GM23338 (cell line): ENCODE measurements at regions not wholly inside any gene's neighbourhood (a gene's known extent, or its start where the extent isn't known, plus 50 kb on each side); places are given as distances from the start of the nearest gene placed in this dataset.
A peak's percentile ranks its signal among the peaks of the same experiment; 100 is the strongest.

Experiments
- ATAC-seq: fragments of 200-7000 bp; cut with Tn5 transposase; 3 replicates; pipeline ENCODE4 v1.9.1; 2020
- DNase-seq: peaks from one replicate; pipeline ENCODE4 v3.0.0-alpha.2; 2015; ENCODE audit warnings: low spot score
- H2AFZ ChIP-seq: fragments of 200-600 bp; sonication (generic); 2 replicates; pipeline ENCODE4 v1.8.0; 2016; ENCODE audit warnings: antibody characterized with exemption, mild to moderate bottlenecking, moderate library complexity
- H3F3A ChIP-seq: fragments of 200-600 bp; sonication (generic); replicated peaks from 2 replicates; pipeline ENCODE4 v1.8.0; 2017; ENCODE audit warnings: antibody characterized with exemption, mixed run types, low read depth
- H3K27ac ChIP-seq: fragments of 200-600 bp; sonication (generic); 2 replicates; pipeline ENCODE4 v1.6.1; 2016; ENCODE audit warnings: low read depth
- H3K27me3 ChIP-seq: fragments of 200-600 bp; sonication (generic); 2 replicates; pipeline ENCODE4 v1.8.0; 2016; ENCODE audit warnings: mild to moderate bottlenecking, mixed run types, moderate library complexity; ENCODE audit not compliant: insufficient read depth
- H3K36me3 ChIP-seq: fragments of 200-600 bp; sonication (generic); 2 replicates; pipeline ENCODE4 v1.8.0; 2016; ENCODE audit warnings: mild to moderate bottlenecking; ENCODE audit not compliant: insufficient read depth
- H3K4me1 ChIP-seq: fragments of 200-600 bp; sonication (generic); 2 replicates; pipeline ENCODE4 v1.8.0; 2016; ENCODE audit warnings: mild to moderate bottlenecking, moderate library complexity; ENCODE audit not compliant: insufficient read depth
- H3K4me2 ChIP-seq: fragments of 200-600 bp; sonication (generic); 2 replicates; pipeline ENCODE4 v1.7.1; 2017; ENCODE audit warnings: mixed run types
- H3K4me3 ChIP-seq: fragments of 200-600 bp; sonication (generic); 2 replicates; pipeline ENCODE4 v1.6.1; 2016; ENCODE audit warnings: mixed run types
- H3K79me2 ChIP-seq: fragments of 200-600 bp; sonication (generic); replicated peaks from 2 replicates; pipeline ENCODE4 v1.8.0; 2017; ENCODE audit warnings: mild to moderate bottlenecking; ENCODE audit not compliant: insufficient read depth
- H3K9me2 ChIP-seq: fragments of 200-600 bp; sonication (generic); 2 replicates; pipeline ENCODE4 v1.8.0; 2017; ENCODE audit not compliant: insufficient read depth
- H4K20me1 ChIP-seq: fragments of 200-600 bp; sonication (generic); replicated peaks from 2 replicates; pipeline ENCODE4 v1.8.0; 2017; ENCODE audit warnings: mild to moderate bottlenecking; ENCODE audit not compliant: insufficient read depth
- H3K27ac Mint-ChIP-seq: 2 replicates; pipeline ENCODE4 v1.8.0; 2020; ENCODE audit warnings: inconsistent platforms, mild to moderate bottlenecking, moderate library complexity, mixed read lengths
- H3K27me3 Mint-ChIP-seq: 3 replicates; pipeline ENCODE4 v1.8.0; 2022; ENCODE audit warnings: low read depth, mild to moderate bottlenecking, moderate library complexity, mixed read lengths, inconsistent platforms; ENCODE audit not compliant: insufficient read depth, poor library complexity
- H3K36me3 Mint-ChIP-seq: 3 replicates; pipeline ENCODE4 v1.8.0; 2021; ENCODE audit warnings: low read depth, mild to moderate bottlenecking, inconsistent platforms, moderate library complexity, mixed read lengths
- H3K4me1 Mint-ChIP-seq: 3 replicates; pipeline ENCODE4 v1.8.0; 2020; ENCODE audit warnings: mild to moderate bottlenecking, inconsistent platforms, mixed read lengths
- H3K4me3 Mint-ChIP-seq: 3 replicates; pipeline ENCODE4 v1.8.0; 2021; ENCODE audit warnings: moderate library complexity, mild to moderate bottlenecking, inconsistent platforms, mixed read lengths
- H3K9me3 Mint-ChIP-seq: 3 replicates; pipeline ENCODE4 v1.8.0; 2020; ENCODE audit warnings: moderate library complexity, mild to moderate bottlenecking, inconsistent platforms, mixed read lengths
- CREB1 ChIP-seq: fragments of 250-450 bp; sonication (Bioruptor Pico); IDR thresholded peaks from 2 replicates; pipeline ENCODE4 v1.5.0; 2020; ENCODE audit warnings: low read depth, mild to moderate bottlenecking, moderate library complexity
- CTCF ChIP-seq, 2 experiments: fragments of 200-600 bp in 1 of 2; sonication (generic) in 1 of 2; conservative IDR thresholded peaks; 2 replicates each; pipeline versions ENCODE4 v1.5.1 to v1.6.1; 2016 to 2017; ENCODE audit warnings: antibody characterized with exemption in 2 of 2, low read depth in 2 of 2, mild to moderate bottlenecking in 2 of 2, moderate library complexity in 1 of 2
- EZH2phosphoT487 ChIP-seq: fragments of 200-600 bp; sonication (generic); IDR thresholded peaks from one replicate; pipeline ENCODE4 v1.8.1; 2018; ENCODE audit warnings: antibody characterized with exemption; ENCODE audit not compliant: unreplicated experiment
- POLR2AphosphoS5 ChIP-seq: IDR thresholded peaks from 2 replicates; pipeline ENCODE4 v1.6.1; 2016; ENCODE audit warnings: antibody characterized with exemption, low read depth
- ZNF114 ChIP-seq: fragments of 250-450 bp; sonication (Bioruptor Pico); IDR thresholded peaks from 2 replicates; pipeline ENCODE4 v1.5.0; 2020; ENCODE audit warnings: mild to moderate bottlenecking, moderate library complexity
- TF ChIP-seq, protein P1 (sequence below): IDR thresholded peaks from one replicate; pipeline ENCODE4 v1.6.1; 2018; ENCODE audit warnings: antibody characterized with exemption; ENCODE audit not compliant: unreplicated experiment

DNA sequence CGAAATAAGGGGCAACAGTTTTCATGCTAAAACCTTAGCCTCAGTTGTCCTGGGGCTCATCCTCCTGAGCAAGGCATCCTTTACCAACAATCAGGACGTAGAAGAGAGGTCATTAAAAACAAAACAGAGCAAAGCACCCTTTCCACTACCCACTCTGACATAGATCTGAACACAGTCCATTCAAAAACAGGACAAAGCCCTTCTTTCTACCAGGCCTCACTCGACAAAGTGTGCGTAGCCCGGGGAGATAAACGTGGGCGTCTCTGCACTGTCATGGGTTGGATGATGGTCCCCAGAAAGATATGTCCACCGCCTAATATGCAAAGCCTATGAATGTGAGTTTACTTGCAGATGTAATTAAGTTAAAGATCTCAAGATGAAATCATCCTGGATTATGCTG, 60.6 kb upstream of the TAS2R1 start:
- Mint-ChIP-seq H3K4me3 (no peak overlapping the region), H3K27me3 (peaks cover 5% of the 10 kb centered on the region), H3K4me1 (peaks cover 6% of the 10 kb centered on the region; the same call in 1 of the 3 replicates), H3K9me3 (peaks cover 12% of the 10 kb centered on the region), H3K36me3 (peaks cover 7% of the 10 kb centered on the region; the same call in 2 of the 3 replicates), H3K27ac (peak overlapping the region; percentile 59; the same call in 1 of the 2 replicates)
- Histone ChIP-seq H3K4me1 (no peaks in the 10 kb centered on the region), H3K36me3 (no peaks in the 10 kb centered on the region), H3K9me2 (no peaks in the 10 kb centered on the region; the same call in 1 of the 2 replicates), H3K27me3 (no peaks in the 10 kb centered on the region), H3K4me3 (no peak overlapping the region), H3F3A (no peaks in the 10 kb centered on the region), H3K27ac (no peak overlapping the region), H3K79me2 (no peaks in the 10 kb centered on the region), H3K4me2 (no peak overlapping the region), H4K20me1 (no peaks in the 10 kb centered on the region), H2AFZ (no peak overlapping the region)
- ATAC-seq, result no peak
- TF ChIP-seq, protein P1, sequence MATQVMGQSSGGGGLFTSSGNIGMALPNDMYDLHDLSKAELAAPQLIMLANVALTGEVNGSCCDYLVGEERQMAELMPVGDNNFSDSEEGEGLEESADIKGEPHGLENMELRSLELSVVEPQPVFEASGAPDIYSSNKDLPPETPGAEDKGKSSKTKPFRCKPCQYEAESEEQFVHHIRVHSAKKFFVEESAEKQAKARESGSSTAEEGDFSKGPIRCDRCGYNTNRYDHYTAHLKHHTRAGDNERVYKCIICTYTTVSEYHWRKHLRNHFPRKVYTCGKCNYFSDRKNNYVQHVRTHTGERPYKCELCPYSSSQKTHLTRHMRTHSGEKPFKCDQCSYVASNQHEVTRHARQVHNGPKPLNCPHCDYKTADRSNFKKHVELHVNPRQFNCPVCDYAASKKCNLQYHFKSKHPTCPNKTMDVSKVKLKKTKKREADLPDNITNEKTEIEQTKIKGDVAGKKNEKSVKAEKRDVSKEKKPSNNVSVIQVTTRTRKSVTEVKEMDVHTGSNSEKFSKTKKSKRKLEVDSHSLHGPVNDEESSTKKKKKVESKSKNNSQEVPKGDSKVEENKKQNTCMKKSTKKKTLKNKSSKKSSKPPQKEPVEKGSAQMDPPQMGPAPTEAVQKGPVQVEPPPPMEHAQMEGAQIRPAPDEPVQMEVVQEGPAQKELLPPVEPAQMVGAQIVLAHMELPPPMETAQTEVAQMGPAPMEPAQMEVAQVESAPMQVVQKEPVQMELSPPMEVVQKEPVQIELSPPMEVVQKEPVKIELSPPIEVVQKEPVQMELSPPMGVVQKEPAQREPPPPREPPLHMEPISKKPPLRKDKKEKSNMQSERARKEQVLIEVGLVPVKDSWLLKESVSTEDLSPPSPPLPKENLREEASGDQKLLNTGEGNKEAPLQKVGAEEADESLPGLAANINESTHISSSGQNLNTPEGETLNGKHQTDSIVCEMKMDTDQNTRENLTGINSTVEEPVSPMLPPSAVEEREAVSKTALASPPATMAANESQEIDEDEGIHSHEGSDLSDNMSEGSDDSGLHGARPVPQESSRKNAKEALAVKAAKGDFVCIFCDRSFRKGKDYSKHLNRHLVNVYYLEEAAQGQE, result no peak
- no peak for TF ChIP-seq CTCF (conservative IDR thresholded peaks at IDR 0.05; ENCODE audit: low read depth in 2 of 2)
- no peak for DNase-seq

- peaks cover 7% of the 10 kb centered on the region; the same call in 2 of the 3 replicates for H3K36me3 Mint-ChIP-seq
Measured at GRCh38 chr5:9686216-9686615, 56.1 kb upstream of the TAS2R1 start.

More at GRCh38 chr5:9686216-9686615, 56.1 kb upstream of the TAS2R1 start:
- TF ChIP-seq CREB1 (CRISPR knock-in tag), result no peak
- TF ChIP-seq EZH2phosphoT487, result no peak
- TF ChIP-seq ZNF114 (CRISPR knock-in tag), result no peak
- TF ChIP-seq POLR2AphosphoS5, result no peak
- no peak for TF ChIP-seq CTCF (conservative IDR thresholded peaks at IDR 0.05; ENCODE audit: low read depth in 2 of 2)
- H3K36me3 ChIP-seq, result no peaks in the 10 kb centered on the region
- H3K27ac ChIP-seq, result no peak overlapping the region
- peaks cover 12% of the 10 kb centered on the region for H3K9me3 Mint-ChIP-seq
- DNase-seq (no peak), ATAC-seq (no peak)
- H3K9me2 ChIP-seq, result no peaks in the 10 kb centered on the region
- peaks cover 3% of the 10 kb centered on the region for H3K27me3 Mint-ChIP-seq
- no peak overlapping the region for H3K4me3 ChIP-seq
- no peaks in the 10 kb centered on the region for H3K27me3 ChIP-seq
- H4K20me1 ChIP-seq, result no peaks in the 10 kb centered on the region
- no peak overlapping the region for H3K4me2 ChIP-seq
- H3K4me1 Mint-ChIP-seq, result peaks cover 2% of the 10 kb centered on the region; the same call in 1 of the 3 replicates
- H2AFZ ChIP-seq, result no peak overlapping the region
- no peaks in the 10 kb centered on the region for H3K79me2 ChIP-seq
- no peak overlapping the region for H3K27ac Mint-ChIP-seq
- H3F3A ChIP-seq, result no peaks in the 10 kb centered on the region
- no peak overlapping the region for H3K4me3 Mint-ChIP-seq
- H3K4me1 ChIP-seq, result no peaks in the 10 kb centered on the region
